LHCN-M2 (cell line): ENCODE measurements at regions not wholly inside any gene's neighbourhood (a gene's known extent, or its start where the extent isn't known, plus 50 kb on each side); places are given as distances from the start of the nearest gene placed in this dataset.

Experiments used
- DNase-seq: peaks from one replicate; pipeline ENCODE4 v3.0.0-alpha.2; 2012; ENCODE audit warnings: low read depth

- no peak for DNase-seq
Measured at GRCh38 chr1:219476716-219477115, 136.2 kb downstream of the ZC3H11B start.

GRCh38 chr1:219476116-219476515 lies 136.8 kb downstream of the ZC3H11B start:
- no peak for DNase-seq

- DNase-seq, result no peak
Measured at GRCh38 chr1:219472596-219472995, 140.3 kb downstream of the ZC3H11B start.

- no peak for DNase-seq
Measured at GRCh38 chr1:219467524-219467923, 145.4 kb downstream of the ZC3H11B start.

- no peak for DNase-seq
Measured at GRCh38 chr1:219466766-219467165, 146.1 kb downstream of the ZC3H11B start.

- peak; percentile 6 for DNase-seq
Measured at GRCh38 chr1:219465212-219466093, 147.5 kb downstream of the ZC3H11B start.

- no peak for DNase-seq
Measured at GRCh38 chr1:219463636-219464035, 149.3 kb downstream of the ZC3H11B start.

- no peak for DNase-seq
Measured at GRCh38 chr1:219461981-219462400, 150.9 kb downstream of the ZC3H11B start.

- DNase-seq, result no peak
Measured at GRCh38 chr1:219460896-219461815, 151.7 kb downstream of the ZC3H11B start.

- no peak for DNase-seq
Measured at GRCh38 chr1:219460081-219460895, 152.6 kb downstream of the ZC3H11B start.

- no peak for DNase-seq
Measured at GRCh38 chr1:219459351-219460080, 153.4 kb downstream of the ZC3H11B start.

- DNase-seq, result no peak
Measured at GRCh38 chr1:219446288-219446687, 166.6 kb downstream of the ZC3H11B start.

- DNase-seq, result no peak
Measured at GRCh38 chr1:219445864-219446263, 167.0 kb downstream of the ZC3H11B start.

- no peak for DNase-seq
Measured at GRCh38 chr1:219444474-219444873, 168.4 kb downstream of the ZC3H11B start.

- DNase-seq, result peak; percentile 23
Measured at GRCh38 chr1:219443763-219444162, 169.1 kb downstream of the ZC3H11B start.

GRCh38 chr1:219442611-219443061 lies 170.3 kb downstream of the ZC3H11B start:
- peak; percentile 45 for DNase-seq

- DNase-seq, result no peak
Measured at GRCh38 chr1:219441884-219442283, 171.0 kb downstream of the ZC3H11B start.

GRCh38 chr1:219439376-219439775 lies 173.5 kb downstream of the ZC3H11B start:
- DNase-seq, result no peak

- DNase-seq, result no peak
Measured at GRCh38 chr1:219438386-219438785, 174.5 kb downstream of the ZC3H11B start.

- no peak for DNase-seq
Measured at GRCh38 chr1:219434923-219435297, 178.0 kb downstream of the ZC3H11B start.
